ENCODE measurements at regions not wholly inside any gene's neighbourhood (a gene's known extent, or its start where the extent isn't known, plus 50 kb on each side); places are given as distances from the start of the nearest gene placed in this dataset.
"Not testable (repeated sequence)": the region's sequence is repeated elsewhere in the genome, so short reads cannot be mapped to it uniquely, and the experiment has no call there.

DNA sequence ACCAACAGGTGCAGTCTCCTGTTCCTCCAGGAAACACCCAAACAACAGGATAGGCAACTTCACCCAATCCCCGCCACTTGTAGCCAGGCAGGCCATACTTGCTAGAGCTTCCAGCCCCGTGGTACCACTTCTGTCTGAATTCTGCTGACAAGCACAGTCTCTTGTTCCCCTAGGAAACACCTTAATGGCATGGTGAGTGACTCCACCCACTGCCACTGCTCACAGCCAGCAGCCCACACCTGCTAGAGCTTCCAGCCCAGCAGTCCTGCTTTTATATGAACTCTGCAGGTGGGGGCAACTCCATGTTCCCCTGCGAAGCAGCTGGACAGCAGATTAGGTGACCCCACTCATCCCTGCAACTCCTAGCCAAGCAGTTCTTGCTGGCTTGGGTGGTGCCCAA lies 52.6 kb upstream of the COBL start:
- TF ChIP-seq, protein P1, sequence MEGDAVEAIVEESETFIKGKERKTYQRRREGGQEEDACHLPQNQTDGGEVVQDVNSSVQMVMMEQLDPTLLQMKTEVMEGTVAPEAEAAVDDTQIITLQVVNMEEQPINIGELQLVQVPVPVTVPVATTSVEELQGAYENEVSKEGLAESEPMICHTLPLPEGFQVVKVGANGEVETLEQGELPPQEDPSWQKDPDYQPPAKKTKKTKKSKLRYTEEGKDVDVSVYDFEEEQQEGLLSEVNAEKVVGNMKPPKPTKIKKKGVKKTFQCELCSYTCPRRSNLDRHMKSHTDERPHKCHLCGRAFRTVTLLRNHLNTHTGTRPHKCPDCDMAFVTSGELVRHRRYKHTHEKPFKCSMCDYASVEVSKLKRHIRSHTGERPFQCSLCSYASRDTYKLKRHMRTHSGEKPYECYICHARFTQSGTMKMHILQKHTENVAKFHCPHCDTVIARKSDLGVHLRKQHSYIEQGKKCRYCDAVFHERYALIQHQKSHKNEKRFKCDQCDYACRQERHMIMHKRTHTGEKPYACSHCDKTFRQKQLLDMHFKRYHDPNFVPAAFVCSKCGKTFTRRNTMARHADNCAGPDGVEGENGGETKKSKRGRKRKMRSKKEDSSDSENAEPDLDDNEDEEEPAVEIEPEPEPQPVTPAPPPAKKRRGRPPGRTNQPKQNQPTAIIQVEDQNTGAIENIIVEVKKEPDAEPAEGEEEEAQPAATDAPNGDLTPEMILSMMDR (IDR thresholded peaks at IDR 0.05): not testable (repeated sequence)
- not testable (repeated sequence) for TF ChIP-seq POLR2A (IDR thresholded peaks at IDR 0.05)

All from body of pancreas (tissue), 4 donors.